IMR-90 (cell line): ENCODE measurements at regions not wholly inside any gene's neighbourhood (a gene's known extent, or its start where the extent isn't known, plus 50 kb on each side); places are given as distances from the start of the nearest gene placed in this dataset.
A peak's percentile ranks its signal among the peaks of the same experiment; 100 is the strongest.

ENCODE experiments used
- ATAC-seq: fragments of 200-7000 bp; cut with Tn5 transposase; 2 replicates; pipeline ENCODE4 v1.9.1; 2020; ENCODE audit warnings: low read depth, mild to moderate bottlenecking, moderate library complexity
- BruUV-seq: library from RNA; stranded (reverse); fragments of 400-500 nt; replicated peaks from 2 replicates; lab custom pipeline; 2021; lab: Mats Ljungman, UMichigan
- CTCF ChIA-PET: fragments of 300-600 bp; formaldehyde crosslinking; extraction: SDS; loops from one replicate; lab custom pipeline; 2021; ENCODE audit warnings: antibody characterized with exemption; lab: Yijun Ruan, JAX
- POLR2A ChIA-PET: fragments of 300-600 bp; sonication (Branson Sonifier 250); formaldehyde crosslinking; loops from one replicate; lab custom pipeline; 2022; ENCODE audit warnings: antibody characterized with exemption; ENCODE audit not compliant: unreplicated experiment; lab: Charles Lee
- DNase-seq: peaks from one replicate; pipeline ENCODE4 v3.0.0; 2013
- H2AFZ ChIP-seq: replicated peaks from 2 replicates; pipeline ENCODE3; 2013; ENCODE audit warnings: low read length, mild to moderate bottlenecking; ENCODE audit not compliant: poor library complexity
- H2AK5ac ChIP-seq: 2 replicates; pipeline ENCODE4 v1.6.1; 2013; ENCODE audit warnings: low read depth, low read length, inconsistent platforms
- H2AK9ac ChIP-seq: replicated peaks from 2 replicates; pipeline ENCODE3; 2013; ENCODE audit warnings: mild to moderate bottlenecking, low read depth, low read length, moderate library complexity; ENCODE audit not compliant: poor library complexity
- H2BK120ac ChIP-seq: 2 replicates; pipeline ENCODE4 v1.6.1; 2013; ENCODE audit warnings: low read depth, low read length, inconsistent platforms
- H2BK15ac ChIP-seq: 3 replicates; pipeline ENCODE4 v1.6.1; 2013; ENCODE audit warnings: low read depth, low read length, inconsistent platforms
- H2BK20ac ChIP-seq: 2 replicates; pipeline ENCODE4 v1.6.1; 2013; ENCODE audit warnings: low read depth, mild to moderate bottlenecking, inconsistent platforms, low read length, moderate library complexity
- H2BK5ac ChIP-seq: 2 replicates; pipeline ENCODE4 v1.6.1; 2013; ENCODE audit warnings: mild to moderate bottlenecking, low read depth, low read length, inconsistent platforms; ENCODE audit not compliant: poor library complexity, severe bottlenecking
- H3K14ac ChIP-seq: replicated peaks from 2 replicates; pipeline ENCODE4 v1.6.1; 2013; ENCODE audit warnings: low read depth, low read length, inconsistent platforms
- H3K18ac ChIP-seq: 2 replicates; pipeline ENCODE4 v1.6.1; 2013; ENCODE audit warnings: low read depth, low read length, control low read depth
- H3K23ac ChIP-seq: 2 replicates; pipeline ENCODE4 v1.6.1; 2013; ENCODE audit warnings: low read depth, low read length, inconsistent platforms
- H3K27ac ChIP-seq: 2 replicates; pipeline ENCODE4 v1.5.1; 2013; ENCODE audit warnings: mild to moderate bottlenecking, control low read depth, low read length; ENCODE audit not compliant: insufficient read depth
- H3K27me3 ChIP-seq: 2 replicates; pipeline ENCODE4 v1.6.1; 2013; ENCODE audit warnings: low read length; ENCODE audit not compliant: control insufficient read depth, insufficient read depth
- H3K36me3 ChIP-seq: 2 replicates; pipeline ENCODE4 v1.6.1; 2013; ENCODE audit warnings: low read length, mixed read lengths; ENCODE audit not compliant: control insufficient read depth, insufficient read depth
- H3K4ac ChIP-seq: 2 replicates; pipeline ENCODE4 v1.6.1; 2013; ENCODE audit warnings: low read depth, low read length, inconsistent platforms
- H3K4me1 ChIP-seq: 2 replicates; pipeline ENCODE4 v1.6.1; 2013; ENCODE audit warnings: low read length, mixed read lengths; ENCODE audit not compliant: control insufficient read depth, insufficient read depth
- H3K4me2 ChIP-seq: 2 replicates; pipeline ENCODE4 v1.6.1; 2013; ENCODE audit warnings: low read depth, mild to moderate bottlenecking, control low read depth, low read length, moderate library complexity
- H3K4me3 ChIP-seq: 2 replicates; pipeline ENCODE4 v1.5.1; 2013; ENCODE audit warnings: low read depth, mild to moderate bottlenecking, control low read depth, low read length, moderate library complexity; ENCODE audit not compliant: insufficient read depth
- H3K56ac ChIP-seq: 2 replicates; pipeline ENCODE4 v1.6.1; 2013; ENCODE audit warnings: low read length, inconsistent platforms; ENCODE audit not compliant: insufficient read depth; ENCODE audit errors: extremely low read depth
- H3K79me1 ChIP-seq, 2 experiments: 2 replicates each; pipeline ENCODE4 v1.6.1; 2013; ENCODE audit warnings: low read length in 2 of 2, inconsistent platforms in 1 of 2, low read depth in 1 of 2
- H3K9ac ChIP-seq: 2 replicates; pipeline ENCODE4 v1.6.1; 2013; ENCODE audit warnings: low read depth, low read length, control low read depth
- H3K9me1 ChIP-seq: 2 replicates; pipeline ENCODE4 v1.6.1; 2013; ENCODE audit warnings: low read length, inconsistent platforms; ENCODE audit not compliant: insufficient read depth
- H3K9me3 ChIP-seq: 2 replicates; pipeline ENCODE4 v1.6.1; 2013; ENCODE audit warnings: low read length; ENCODE audit not compliant: control insufficient read depth, insufficient read depth
- H4K20me1 ChIP-seq: 2 replicates; pipeline ENCODE4 v1.6.1; 2013; ENCODE audit warnings: low read length, inconsistent platforms; ENCODE audit not compliant: insufficient read depth
- H4K5ac ChIP-seq: 2 replicates; pipeline ENCODE4 v1.6.1; 2013; ENCODE audit warnings: mild to moderate bottlenecking, low read depth, low read length, control low read depth
- H4K8ac ChIP-seq, 2 experiments: 2 replicates each; pipeline ENCODE4 v1.6.1; 2013; ENCODE audit warnings: low read depth in 2 of 2, low read length in 2 of 2, control low read depth in 1 of 2, inconsistent platforms in 1 of 2
- H4K91ac ChIP-seq: 2 replicates; pipeline ENCODE4 v1.6.1; 2013; ENCODE audit warnings: low read depth, low read length, inconsistent platforms; ENCODE audit not compliant: insufficient read depth
- BHLHE40 ChIP-seq: fragments of 150-350 bp; IDR thresholded peaks from 2 replicates; pipeline ENCODE4 v1.6.1; 2016; ENCODE audit warnings: mild to moderate bottlenecking, low read depth, low read length
- CEBPB ChIP-seq: IDR thresholded peaks from 2 replicates; pipeline ENCODE4 v1.6.1; 2012; ENCODE audit warnings: low read depth, low read length, improper control_type of control experiment
- CHD1 ChIP-seq: IDR thresholded peaks from 2 replicates; pipeline ENCODE4 v1.6.1; 2012; ENCODE audit warnings: low read depth, low read length, improper control_type of control experiment
- CTCF ChIP-seq: conservative IDR thresholded peaks from 2 replicates; pipeline ENCODE4 v1.5.1; 2012; ENCODE audit warnings: mild to moderate bottlenecking, low read depth, low read length, improper control_type of control experiment
- ELK1 ChIP-seq: fragments of 150-350 bp; IDR thresholded peaks from 2 replicates; pipeline ENCODE4 v1.6.1; 2016; ENCODE audit warnings: low read depth, mild to moderate bottlenecking, low read length, moderate library complexity, borderline replicate concordance
- FOS ChIP-seq: fragments of 150-350 bp; IDR thresholded peaks from 2 replicates; pipeline ENCODE4 v1.6.1; 2016; ENCODE audit warnings: low read depth, low read length
- MAFK ChIP-seq: IDR thresholded peaks from 2 replicates; pipeline ENCODE4 v1.6.1; 2012; ENCODE audit warnings: low read depth, low read length, improper control_type of control experiment
- MAZ ChIP-seq: IDR thresholded peaks from 2 replicates; pipeline ENCODE4 v1.6.1; 2012; ENCODE audit warnings: low read depth, mild to moderate bottlenecking, low read length, improper control_type of control experiment, moderate library complexity, borderline replicate concordance
- MXI1 ChIP-seq: IDR thresholded peaks from 2 replicates; pipeline ENCODE4 v1.6.1; 2012; ENCODE audit warnings: low read depth, mild to moderate bottlenecking, low read length, moderate library complexity, borderline replicate concordance
- NFE2L2 ChIP-seq: fragments of 150-350 bp; IDR thresholded peaks from 2 replicates; pipeline ENCODE4 v1.6.1; 2016; ENCODE audit warnings: low read depth, mild to moderate bottlenecking, low read length
- POLR2A ChIP-seq: IDR thresholded peaks from 2 replicates; pipeline ENCODE4 v1.6.1; 2012; ENCODE audit warnings: mild to moderate bottlenecking, low read depth, low read length
- RAD21 ChIP-seq: IDR thresholded peaks from 2 replicates; pipeline ENCODE4 v1.6.1; 2012; ENCODE audit warnings: low read length, improper control_type of control experiment
- RCOR1 ChIP-seq: IDR thresholded peaks from 2 replicates; pipeline ENCODE4 v1.6.1; 2012; ENCODE audit warnings: mild to moderate bottlenecking, low read length, improper control_type of control experiment; ENCODE audit not compliant: insufficient replicate concordance
- RFX5 ChIP-seq: IDR thresholded peaks from 2 replicates; pipeline ENCODE4 v1.8.0; 2012; ENCODE audit warnings: low read depth, mild to moderate bottlenecking, low read length, moderate library complexity
- SMC3 ChIP-seq: fragments of 150-350 bp; IDR thresholded peaks from 2 replicates; pipeline ENCODE4 v1.6.1; 2016; ENCODE audit warnings: low read depth, mild to moderate bottlenecking, antibody characterized with exemption, low read length, moderate library complexity
- USF2 ChIP-seq: fragments of 150-350 bp; IDR thresholded peaks from 2 replicates; pipeline ENCODE4 v1.6.1; 2017; ENCODE audit warnings: mild to moderate bottlenecking, antibody characterized with exemption, low read length, low read depth
- WGBS, 2 experiments: methylation state at CpG; one replicate each; pipeline versions ENCODE4 v1.1.5 to v1.1.7; 2013; ENCODE audit warnings: missing lambda C conversion rate in 2 of 2; ENCODE audit not compliant: insufficient read length in 1 of 2; ENCODE audit errors: extremely low coverage in 2 of 2; 5-methylcytosine and 5-hydroxymethylcytosine counted together
- dilution Hi-C: fragments of 300-500 bp; cut with HindIII; formaldehyde crosslinking; loops from one replicate; pipeline ENCODE4 v1.14.3; 2018; ENCODE audit warnings: low sequenced_read_pairs; ENCODE audit not compliant: unreplicated experiment
- in situ Hi-C: fragments of 300-500 bp; cut with MboI; formaldehyde crosslinking; loops from 3 replicates; pipeline ENCODE4 v1.14.3; 2019; ENCODE audit warnings: low sequenced_read_pairs, inconsistent platforms, mixed read lengths
- intact Hi-C: fragments of 100-400 bp; cut with micrococcal nuclease; formaldehyde crosslinking; loops from 2 replicates; pipeline ENCODE4 v1.10.0; 2022

GRCh38 chr6:1057490-1058135 lies 254.3 kb upstream of the FOXQ1 start:
- ChIA-PET POLR2A (no interaction called here), CTCF (no interaction called here)
- Histone ChIP-seq H3K9me1 (no peaks in the 10 kb centered on the region; the same call in 1 of the 2 replicates), H2AFZ (no peak overlapping the region), H3K23ac (no peak overlapping the region), H2BK5ac (no peak overlapping the region), H3K27me3 (peaks cover 9% of the 10 kb centered on the region), H3K9me3 (no peaks in the 10 kb centered on the region), H2BK120ac (peak overlapping the region; percentile 48; the same call in 1 of the 2 replicates), H4K20me1 (no peaks in the 10 kb centered on the region), H4K91ac (peak overlapping the region; percentile 48), H3K79me1 (no peaks in the 10 kb centered on the region), H4K5ac (no peak overlapping the region; the same call in 1 of the 2 replicates), H2BK15ac (0 out of 3 replicates have a peak overlapping the region, but pooled peaks have one; percentile 29), H3K4me3 (no peak overlapping the region), H3K14ac (no peak overlapping the region), H4K8ac (no peak overlapping the region), H3K18ac (no peak overlapping the region), H3K27ac (no peak overlapping the region), H3K56ac (no peak overlapping the region), H3K36me3 (no peaks in the 10 kb centered on the region), H2BK20ac (no peak overlapping the region; the same call in 1 of the 2 replicates), H3K9ac (no peak overlapping the region), H3K4me1 (peaks cover 2% of the 10 kb centered on the region; the same call in 1 of the 2 replicates), H3K4me2 (no peak overlapping the region), H3K4ac (peak overlapping the region; percentile 32; the same call in 1 of the 2 replicates), H2AK9ac (no peak overlapping the region), H2AK5ac (no peak overlapping the region)
- WGBS, 2 experiments: 86% methylated on average over 3 of the region's 14 CpGs; no CpG with 5 or more reads in 1 of the 2 experiments
- ATAC-seq (no peak), DNase-seq (no peak)
- intact Hi-C loops: no loop called here
- dilution Hi-C loops: no loop called here
- TF ChIP-seq USF2: no peak
- no peak for TF ChIP-seq MAZ
- no peak for TF ChIP-seq RAD21
- no peak for TF ChIP-seq CEBPB
- TF ChIP-seq CHD1: no peak
- TF ChIP-seq MXI1: no peak
- no peak for TF ChIP-seq BHLHE40
- TF ChIP-seq SMC3: no peak
- TF ChIP-seq RFX5: no peak
- no peak for TF ChIP-seq FOS
- no peak for TF ChIP-seq MAFK
- no peak for TF ChIP-seq POLR2A
- no peak for TF ChIP-seq NFE2L2
- no peak for TF ChIP-seq ELK1
- no peak for TF ChIP-seq RCOR1
- TF ChIP-seq CTCF: no peak
- BruUV-seq: no TSS peak
- in situ Hi-C loops: no loop called here
